ENCODE measurements at regions not wholly inside any gene's neighbourhood (a gene's known extent, or its start where the extent isn't known, plus 50 kb on each side); places are given as distances from the start of the nearest gene placed in this dataset.

- no peak overlapping the region for H3K27ac ChIP-seq (ENCODE audit: control insufficient read depth, insufficient read depth)
- ChIA-PET RAD21 (ENCODE audit: unreplicated experiment) (no interaction called here), SMC1A (ENCODE audit: uncharacterized antibody, unreplicated experiment) (no interaction called here), CTCF (no interaction called here), POLR2A (no interaction called here)
- H3K4me2 ChIP-seq (ENCODE audit: control insufficient read depth, insufficient read depth), result no peak overlapping the region
- in situ Hi-C loops (cut with MboI) (no loop called here), intact Hi-C loops (cut with micrococcal nuclease; ENCODE audit: unreplicated experiment) (no loop called here)
- no peak overlapping the region for H3K4me3 ChIP-seq
- H3K36me3 ChIP-seq (ENCODE audit: control insufficient read depth in 2 of 2, insufficient read depth in 2 of 2, low read length in 1 of 2), result no peaks in the 10 kb centered on the region
- DNase-seq (ENCODE audit: low read depth, low spot score) (no peak), ATAC-seq (no peak), FAIRE-seq (no peak)
- no peak overlapping the region for H3K9ac ChIP-seq (ENCODE audit: control insufficient read depth, insufficient read depth, low read length)
- H4K20me1 ChIP-seq (ENCODE audit: control insufficient read depth, insufficient read depth), result no peaks in the 10 kb centered on the region
- no peaks in the 10 kb centered on the region for H3K27me3 ChIP-seq (replicated peaks in 1 of 2; ENCODE audit: control insufficient read depth in 2 of 2, insufficient read depth in 2 of 2, low read length in 1 of 2)
- BruUV-seq (replicated peaks), result no TSS peak
- no peaks in the 10 kb centered on the region for H3K9me3 ChIP-seq (replicated peaks; ENCODE audit: control insufficient read depth, insufficient read depth, low read length)
- H3K4me1 ChIP-seq (ENCODE audit: control insufficient read depth, insufficient read depth, low read length), result no peaks in the 10 kb centered on the region
- no peaks in the 10 kb centered on the region for H3K79me2 ChIP-seq (ENCODE audit: control insufficient read depth, insufficient read depth, low read length)
- WGBS (ENCODE audit: insufficient coverage, insufficient replicate concordance, low lambda C conversion rate, missing lambda C conversion rate), result 17% methylated on average over 5 of the region's 5 CpGs
- H2AFZ ChIP-seq (ENCODE audit: control insufficient read depth, low read depth, low read length), result no peak overlapping the region
- TF ChIP-seq ZSCAN29 (IDR thresholded peaks at IDR 0.05) (no peak), ZNF207 (IDR thresholded peaks at IDR 0.05; ENCODE audit: borderline replicate concordance) (no peak), GABPA (IDR thresholded peaks at IDR 0.05; ENCODE audit: low read depth) (no peak), NFXL1 (IDR thresholded peaks at IDR 0.05; ENCODE audit: borderline replicate concordance) (no peak), IRF5 (IDR thresholded peaks at IDR 0.05; ENCODE audit: borderline replicate concordance) (no peak), SREBF1 (IDR thresholded peaks at IDR 0.05; ENCODE audit: low read length) (no peak), E2F4 (IDR thresholded peaks at IDR 0.05; ENCODE audit: low read depth, low read length) (no peak), IRF3 (IDR thresholded peaks at IDR 0.05) (no peak), RFX5 (IDR thresholded peaks at IDR 0.05; ENCODE audit: low read depth, low read length) (no peak), FOXK2 (IDR thresholded peaks at IDR 0.05) (no peak), ELK1 (IDR thresholded peaks at IDR 0.05; ENCODE audit: low read depth, low read length) (no peak), ATF2 (IDR thresholded peaks at IDR 0.05; ENCODE audit: low read length) (no peak), BMI1 (IDR thresholded peaks at IDR 0.05; ENCODE audit: borderline replicate concordance) (no peak), IKZF2 (IDR thresholded peaks at IDR 0.05) (no peak), ATF3 (IDR thresholded peaks at IDR 0.05; ENCODE audit: borderline replicate concordance, extremely low read depth, low read depth, low read length) (no peak), REST (IDR thresholded peaks at IDR 0.05; ENCODE audit: low read depth, low read length) (no peak)
Measured at GRCh38 chr2:125837611-125838010, 818.3 kb upstream of the GYPC start.

Measured in GM12878 (cell line).